ENCODE measurements at regions not wholly inside any gene's neighbourhood (a gene's known extent, or its start where the extent isn't known, plus 50 kb on each side); places are given as distances from the start of the nearest gene placed in this dataset.

DNA sequence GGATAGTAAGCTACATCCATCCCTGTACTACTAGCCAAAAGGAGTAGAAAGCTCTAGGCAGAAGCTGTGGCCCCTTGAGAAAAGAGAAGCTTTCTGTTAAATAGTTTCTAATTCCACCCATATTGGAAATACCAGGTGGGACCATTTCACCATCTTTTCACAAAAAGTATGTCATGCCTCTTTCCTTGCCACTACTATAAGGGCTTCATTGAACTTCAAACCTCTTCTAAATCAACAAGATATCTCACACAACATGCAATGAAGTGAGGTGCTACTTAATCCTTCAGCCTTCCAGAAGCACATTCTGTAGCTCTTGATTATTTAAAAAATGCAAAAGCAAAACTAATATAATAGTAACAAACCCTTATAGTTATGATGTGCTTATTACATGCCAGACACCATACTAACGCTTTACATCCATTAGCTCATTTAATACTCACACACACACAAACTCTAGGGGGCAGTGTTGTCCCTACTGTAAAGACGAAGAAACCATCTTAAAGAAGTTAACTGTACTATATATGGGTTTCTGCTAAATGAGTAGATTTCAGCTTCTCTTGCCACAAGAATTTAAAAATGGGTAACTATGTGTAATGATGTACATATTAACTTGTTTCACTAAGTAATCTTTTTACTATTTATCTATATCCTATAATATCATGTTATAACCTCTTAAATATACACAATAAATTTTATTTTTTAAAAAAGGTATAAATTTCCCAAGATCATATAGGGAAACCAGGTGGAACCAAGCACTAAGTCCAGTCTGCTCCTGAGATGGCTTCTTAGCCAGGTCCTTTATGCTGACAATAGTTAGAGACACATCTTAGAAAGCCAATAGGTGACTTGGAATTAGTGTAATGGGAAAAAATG lies 124.4 kb downstream of the RPS29 start:
- TF ChIP-seq, protein P1, sequence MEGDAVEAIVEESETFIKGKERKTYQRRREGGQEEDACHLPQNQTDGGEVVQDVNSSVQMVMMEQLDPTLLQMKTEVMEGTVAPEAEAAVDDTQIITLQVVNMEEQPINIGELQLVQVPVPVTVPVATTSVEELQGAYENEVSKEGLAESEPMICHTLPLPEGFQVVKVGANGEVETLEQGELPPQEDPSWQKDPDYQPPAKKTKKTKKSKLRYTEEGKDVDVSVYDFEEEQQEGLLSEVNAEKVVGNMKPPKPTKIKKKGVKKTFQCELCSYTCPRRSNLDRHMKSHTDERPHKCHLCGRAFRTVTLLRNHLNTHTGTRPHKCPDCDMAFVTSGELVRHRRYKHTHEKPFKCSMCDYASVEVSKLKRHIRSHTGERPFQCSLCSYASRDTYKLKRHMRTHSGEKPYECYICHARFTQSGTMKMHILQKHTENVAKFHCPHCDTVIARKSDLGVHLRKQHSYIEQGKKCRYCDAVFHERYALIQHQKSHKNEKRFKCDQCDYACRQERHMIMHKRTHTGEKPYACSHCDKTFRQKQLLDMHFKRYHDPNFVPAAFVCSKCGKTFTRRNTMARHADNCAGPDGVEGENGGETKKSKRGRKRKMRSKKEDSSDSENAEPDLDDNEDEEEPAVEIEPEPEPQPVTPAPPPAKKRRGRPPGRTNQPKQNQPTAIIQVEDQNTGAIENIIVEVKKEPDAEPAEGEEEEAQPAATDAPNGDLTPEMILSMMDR (IDR thresholded peaks at IDR 0.05) = peak; percentile 85
- TF ChIP-seq SMC3 (IDR thresholded peaks at IDR 0.05; ENCODE audit: low read depth, low read length) (peak; percentile 49), RAD21 (IDR thresholded peaks at IDR 0.05; ENCODE audit: low read length) (peak; percentile 82), MEF2A (IDR thresholded peaks at IDR 0.05; ENCODE audit: borderline replicate concordance, low read depth) (no peak)
- Histone ChIP-seq H3K27me3 (ENCODE audit: insufficient read depth) (no peaks in the 10 kb centered on the region), H3K79me2 (ENCODE audit: insufficient read depth) (no peaks in the 10 kb centered on the region), H3F3A (replicated peaks; ENCODE audit: insufficient read depth) (no peaks in the 10 kb centered on the region), H3K9me3 (no peaks in the 10 kb centered on the region), H3K27ac (ENCODE audit: low read depth in 2 of 2, low read length in 1 of 2) (no peak overlapping the region), H3K4me2 (no peak overlapping the region), H3K4me3 (ENCODE audit: low read depth in 2 of 2, low read length in 1 of 2) (no peak overlapping the region; a peak in 1 of 4 replicates), H4K20me1 (ENCODE audit: insufficient read depth) (no peaks in the 10 kb centered on the region), H3K4me1 (ENCODE audit: control insufficient read depth in 1 of 2, insufficient read depth in 2 of 2, low read depth in 1 of 2, low read length in 1 of 2) (no peaks in the 10 kb centered on the region), H3K9ac (no peak overlapping the region), H3K36me3 (replicated peaks in 1 of 2; ENCODE audit: control insufficient read depth in 1 of 2, insufficient read depth in 2 of 2, low read length in 1 of 2) (no peaks in the 10 kb centered on the region), H2AFZ (ENCODE audit: low read depth) (no peak overlapping the region; the same call in 1 of the 2 replicates), H3K9me2 (no peaks in the 10 kb centered on the region)
- WGBS (ENCODE audit: low lambda C conversion rate) = 0% methylated on average over 2 of the region's 2 CpGs
- ChIA-PET POLR2A (no interaction called here), CTCF (interaction anchor here (0.6 to 4.6 kb wide), 41 partner anchors 8 to 306 kb away, joined by 3 to 80 read pairs (median 4); partner anchors contain the start of genes KLHDC2 and RPS29)
- DNase-seq = peak; percentile 33

DNA sequence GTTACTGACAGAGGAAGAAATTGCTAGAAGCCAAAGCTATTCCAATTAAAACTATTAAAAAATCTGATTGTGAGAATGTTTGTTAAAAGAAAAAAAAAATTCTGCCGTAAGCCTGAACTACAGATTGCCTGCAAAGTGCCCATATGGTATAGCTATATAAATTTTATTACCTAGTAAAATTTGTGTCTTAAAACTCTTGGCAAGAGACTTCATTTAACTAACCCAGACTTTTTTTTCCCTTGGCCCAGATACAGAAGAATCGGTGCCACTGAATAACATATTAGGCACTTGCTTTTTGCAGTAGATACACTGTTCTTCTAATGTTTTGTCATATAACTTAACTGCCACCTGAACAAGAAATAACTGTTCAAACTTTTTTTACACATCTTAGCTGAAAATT lies 125.5 kb downstream of the RPS29 start:
- Histone ChIP-seq H3F3A (replicated peaks; ENCODE audit: insufficient read depth) (no peaks in the 10 kb centered on the region), H3K27ac (ENCODE audit: low read depth in 2 of 2, low read length in 1 of 2) (no peak overlapping the region), H3K4me1 (ENCODE audit: control insufficient read depth in 1 of 2, insufficient read depth in 2 of 2, low read depth in 1 of 2, low read length in 1 of 2) (no peaks in the 10 kb centered on the region), H3K9me2 (no peaks in the 10 kb centered on the region), H3K9ac (no peak overlapping the region), H3K27me3 (ENCODE audit: insufficient read depth) (no peaks in the 10 kb centered on the region), H2AFZ (ENCODE audit: low read depth) (no peak overlapping the region), H3K4me2 (no peak overlapping the region), H4K20me1 (ENCODE audit: insufficient read depth) (no peaks in the 10 kb centered on the region), H3K9me3 (no peaks in the 10 kb centered on the region), H3K36me3 (replicated peaks in 1 of 2; ENCODE audit: control insufficient read depth in 1 of 2, insufficient read depth in 2 of 2, low read length in 1 of 2) (no peaks in the 10 kb centered on the region), H3K79me2 (ENCODE audit: insufficient read depth) (no peaks in the 10 kb centered on the region), H3K4me3 (ENCODE audit: low read depth in 2 of 2, low read length in 1 of 2) (no peak overlapping the region)
- WGBS (ENCODE audit: low lambda C conversion rate) = 45% methylated on average over 2 of the region's 2 CpGs
- TF ChIP-seq RFX5 (IDR thresholded peaks at IDR 0.05; ENCODE audit: low read length) (no peak), FOXJ3 (CRISPR knock-in tag; IDR thresholded peaks at IDR 0.05) (no peak), EZH2phosphoT487 (IDR thresholded peaks at IDR 0.05; ENCODE audit: borderline replicate concordance, low read depth) (no peak), TEAD4 (IDR thresholded peaks at IDR 0.05; ENCODE audit: borderline replicate concordance, insufficient read depth) (no peak), MXI1 (IDR thresholded peaks at IDR 0.05; ENCODE audit: low read depth, low read length) (no peak)
- TF ChIP-seq, protein P2, sequence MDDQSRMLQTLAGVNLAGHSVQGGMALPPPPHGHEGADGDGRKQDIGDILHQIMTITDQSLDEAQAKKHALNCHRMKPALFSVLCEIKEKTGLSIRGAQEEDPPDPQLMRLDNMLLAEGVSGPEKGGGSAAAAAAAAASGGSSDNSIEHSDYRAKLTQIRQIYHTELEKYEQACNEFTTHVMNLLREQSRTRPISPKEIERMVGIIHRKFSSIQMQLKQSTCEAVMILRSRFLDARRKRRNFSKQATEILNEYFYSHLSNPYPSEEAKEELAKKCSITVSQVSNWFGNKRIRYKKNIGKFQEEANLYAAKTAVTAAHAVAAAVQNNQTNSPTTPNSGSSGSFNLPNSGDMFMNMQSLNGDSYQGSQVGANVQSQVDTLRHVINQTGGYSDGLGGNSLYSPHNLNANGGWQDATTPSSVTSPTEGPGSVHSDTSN (IDR thresholded peaks at IDR 0.05) = no peak
- TF ChIP-seq, protein P3, sequence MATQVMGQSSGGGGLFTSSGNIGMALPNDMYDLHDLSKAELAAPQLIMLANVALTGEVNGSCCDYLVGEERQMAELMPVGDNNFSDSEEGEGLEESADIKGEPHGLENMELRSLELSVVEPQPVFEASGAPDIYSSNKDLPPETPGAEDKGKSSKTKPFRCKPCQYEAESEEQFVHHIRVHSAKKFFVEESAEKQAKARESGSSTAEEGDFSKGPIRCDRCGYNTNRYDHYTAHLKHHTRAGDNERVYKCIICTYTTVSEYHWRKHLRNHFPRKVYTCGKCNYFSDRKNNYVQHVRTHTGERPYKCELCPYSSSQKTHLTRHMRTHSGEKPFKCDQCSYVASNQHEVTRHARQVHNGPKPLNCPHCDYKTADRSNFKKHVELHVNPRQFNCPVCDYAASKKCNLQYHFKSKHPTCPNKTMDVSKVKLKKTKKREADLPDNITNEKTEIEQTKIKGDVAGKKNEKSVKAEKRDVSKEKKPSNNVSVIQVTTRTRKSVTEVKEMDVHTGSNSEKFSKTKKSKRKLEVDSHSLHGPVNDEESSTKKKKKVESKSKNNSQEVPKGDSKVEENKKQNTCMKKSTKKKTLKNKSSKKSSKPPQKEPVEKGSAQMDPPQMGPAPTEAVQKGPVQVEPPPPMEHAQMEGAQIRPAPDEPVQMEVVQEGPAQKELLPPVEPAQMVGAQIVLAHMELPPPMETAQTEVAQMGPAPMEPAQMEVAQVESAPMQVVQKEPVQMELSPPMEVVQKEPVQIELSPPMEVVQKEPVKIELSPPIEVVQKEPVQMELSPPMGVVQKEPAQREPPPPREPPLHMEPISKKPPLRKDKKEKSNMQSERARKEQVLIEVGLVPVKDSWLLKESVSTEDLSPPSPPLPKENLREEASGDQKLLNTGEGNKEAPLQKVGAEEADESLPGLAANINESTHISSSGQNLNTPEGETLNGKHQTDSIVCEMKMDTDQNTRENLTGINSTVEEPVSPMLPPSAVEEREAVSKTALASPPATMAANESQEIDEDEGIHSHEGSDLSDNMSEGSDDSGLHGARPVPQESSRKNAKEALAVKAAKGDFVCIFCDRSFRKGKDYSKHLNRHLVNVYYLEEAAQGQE (IDR thresholded peaks at IDR 0.05; ENCODE audit: low read depth, low read length) = no peak
- no peak for DNase-seq
- ChIA-PET CTCF (interaction anchor here (0.8 to 4.6 kb wide), 13 partner anchors 9 to 226 kb away, joined by 3 to 80 read pairs (median 5); partner anchors contain the start of gene RPS29), POLR2A (no interaction called here)

Data from SK-N-SH (cell line).